HG03025 (cell line): ENCODE measurements at regions not wholly inside any gene's neighbourhood (a gene's known extent, or its start where the extent isn't known, plus 50 kb on each side); places are given as distances from the start of the nearest gene placed in this dataset.
"Not testable (repeated sequence)": the region's sequence is repeated elsewhere in the genome, so short reads cannot be mapped to it uniquely, and the experiment has no call there.

ENCODE experiments used
- ATAC-seq: cut with Tn5 transposase; IDR thresholded peaks from one replicate; pipeline ENCODE4 v1.9.1; 2021; ENCODE audit warnings: mild to moderate bottlenecking, moderate library complexity; ENCODE audit not compliant: unreplicated experiment, low FRiP score

DNA sequence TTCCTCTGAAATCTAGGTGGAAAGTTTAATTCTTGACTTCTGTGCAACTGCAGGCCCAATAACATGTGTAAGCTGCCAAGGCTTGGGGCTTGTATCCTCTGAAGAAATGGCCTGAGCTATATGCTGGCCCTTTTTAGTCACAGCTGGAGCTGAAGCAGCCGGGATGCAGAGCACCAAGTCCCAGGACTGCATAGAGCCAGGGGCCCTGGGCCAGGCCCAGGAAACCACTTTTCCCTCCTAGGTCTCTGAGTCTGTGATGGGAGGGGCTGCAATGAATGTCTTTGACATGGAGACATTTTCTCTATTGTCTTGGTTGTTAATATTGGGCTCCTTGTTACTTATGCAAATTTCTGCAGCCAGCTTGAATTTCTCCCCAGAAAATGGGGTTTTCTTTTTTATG is 588.5 kb downstream of the CENPC start:
- no peak for ATAC-seq

DNA sequence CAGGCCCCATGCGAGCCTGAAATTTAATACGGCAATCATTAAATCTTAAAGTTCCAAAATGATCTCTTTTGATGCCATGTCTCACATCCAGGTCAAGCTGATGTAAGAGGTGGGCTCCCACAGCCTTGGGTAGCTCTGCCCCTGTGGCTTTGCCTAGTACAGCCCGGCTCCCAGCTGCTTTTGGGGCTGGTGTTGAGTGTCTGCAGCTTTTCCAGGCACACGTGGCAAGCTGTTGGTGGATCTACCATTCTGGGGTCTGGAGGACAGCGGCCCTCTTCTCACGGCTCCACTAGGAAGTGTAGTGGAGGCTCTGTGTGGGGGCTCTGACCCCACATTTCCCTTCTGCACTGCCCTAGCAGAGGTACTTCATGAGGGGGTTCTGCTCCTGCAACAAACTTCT is 588.9 kb downstream of the CENPC start:
- no peak for ATAC-seq

DNA sequence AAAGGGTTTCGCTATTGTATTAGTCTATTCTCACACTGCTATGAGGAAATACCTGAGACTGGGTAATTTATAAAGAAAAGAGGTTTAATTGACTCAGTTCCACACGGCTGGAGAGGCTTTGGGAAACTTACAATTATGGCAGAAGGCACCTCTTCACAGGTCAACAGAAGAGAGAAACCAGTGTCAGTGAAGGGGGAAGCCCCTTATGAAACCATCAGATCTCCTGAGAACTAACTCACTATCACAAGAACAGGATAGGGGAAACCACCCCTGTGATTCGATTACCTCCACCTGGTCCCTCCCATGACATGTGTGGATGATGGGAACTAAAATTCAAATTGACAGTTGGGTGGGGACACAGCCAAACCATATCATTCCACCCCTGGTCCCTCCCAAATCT is 589.5 kb downstream of the CENPC start:
- no peak for ATAC-seq

DNA sequence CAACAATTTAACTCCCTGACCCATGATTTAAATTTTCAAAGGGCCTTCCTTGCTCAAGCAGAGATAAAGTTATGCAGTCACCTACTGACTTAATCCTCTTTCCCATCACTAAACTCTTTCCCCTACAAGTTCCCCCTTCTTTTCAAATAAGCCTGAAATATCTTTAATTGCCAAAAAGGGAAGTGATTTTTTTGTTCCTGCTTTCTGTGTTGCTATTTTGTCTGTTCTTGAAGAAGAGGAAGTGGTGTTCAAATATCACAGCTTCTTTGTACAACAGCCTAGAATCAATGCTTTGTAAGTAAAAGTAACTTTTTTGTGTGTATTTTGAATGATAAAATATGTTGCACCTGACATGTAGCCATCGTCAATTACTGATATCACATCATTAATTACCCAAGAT is 595.9 kb downstream of the CENPC start:
- no peak for ATAC-seq

DNA sequence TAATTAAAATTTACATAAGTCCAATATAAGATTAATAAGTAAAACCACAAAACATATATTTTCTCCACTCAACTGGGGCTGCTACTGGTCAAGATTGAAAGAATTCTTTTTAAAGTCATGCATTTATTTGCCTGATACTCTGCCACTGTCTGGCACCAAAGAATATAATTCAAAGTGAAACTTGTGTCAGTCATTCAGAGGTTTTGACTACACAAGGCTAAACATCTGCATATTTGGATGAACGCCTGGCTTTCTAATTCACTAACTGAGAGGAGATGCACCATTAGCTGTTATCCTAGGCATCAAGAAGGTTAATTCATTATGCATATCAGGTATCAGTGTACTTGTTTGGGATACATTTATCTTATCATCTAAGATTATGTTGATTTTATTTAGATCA is 598.5 kb downstream of the CENPC start:
- no peak for ATAC-seq

DNA sequence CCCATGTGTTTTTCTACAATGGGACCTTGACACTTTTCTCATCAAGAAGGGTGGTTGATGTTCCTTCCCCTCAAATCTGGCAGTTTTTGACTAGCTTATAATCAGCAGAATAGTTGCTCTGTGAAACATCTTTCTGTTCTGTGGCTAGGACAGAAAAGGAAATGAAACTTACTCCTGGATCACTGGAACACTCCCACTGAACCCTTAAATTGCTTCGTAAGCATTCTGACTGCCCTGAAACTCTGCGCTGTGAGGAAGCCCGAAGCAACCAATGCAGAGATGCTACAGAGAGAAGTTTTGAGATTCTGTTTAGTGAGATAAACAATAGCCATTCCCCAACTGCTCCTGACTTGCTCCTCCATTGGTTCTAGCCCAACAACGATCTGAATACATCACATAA is 602.2 kb downstream of the CENPC start:
- ATAC-seq = no peak

DNA sequence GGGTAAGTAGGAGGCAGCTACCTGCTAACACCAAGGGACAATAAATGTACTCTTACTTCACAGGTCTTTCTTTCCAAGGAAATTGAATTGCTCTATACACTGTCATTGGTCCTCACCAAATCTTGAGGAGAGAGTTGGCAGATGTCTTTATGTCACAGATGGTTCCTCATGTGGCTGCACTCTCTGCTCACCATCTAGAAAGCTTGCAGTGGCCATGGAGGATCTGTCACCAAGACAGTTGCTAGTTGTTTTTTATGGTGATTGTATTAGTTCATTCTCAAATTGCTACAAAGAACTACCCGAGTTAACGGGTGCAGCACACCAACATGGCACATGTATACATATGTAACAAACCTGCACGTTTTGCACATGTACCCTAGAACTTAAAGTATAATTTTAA is 613.3 kb downstream of the CENPC start:
- not testable (repeated sequence) for ATAC-seq

DNA sequence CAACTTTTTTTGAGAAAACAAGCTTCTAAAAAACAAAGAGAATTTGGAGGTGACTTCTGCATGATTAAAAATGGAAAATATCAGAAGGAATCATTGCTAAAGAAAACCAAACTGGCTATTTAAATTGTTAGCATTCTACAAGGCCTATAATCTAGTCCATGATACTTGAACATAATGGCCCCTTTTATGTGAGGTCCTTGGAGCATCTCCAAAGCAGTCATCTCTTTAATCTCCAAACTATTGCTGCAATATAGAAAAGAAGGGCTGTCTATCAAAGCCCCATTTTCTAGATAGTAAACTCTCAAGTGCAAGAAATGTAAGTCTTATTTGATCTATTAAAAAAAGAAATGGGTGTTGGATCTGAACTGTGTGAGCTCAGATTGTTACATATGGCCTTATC is 615.1 kb downstream of the CENPC start:
- ATAC-seq = no peak

DNA sequence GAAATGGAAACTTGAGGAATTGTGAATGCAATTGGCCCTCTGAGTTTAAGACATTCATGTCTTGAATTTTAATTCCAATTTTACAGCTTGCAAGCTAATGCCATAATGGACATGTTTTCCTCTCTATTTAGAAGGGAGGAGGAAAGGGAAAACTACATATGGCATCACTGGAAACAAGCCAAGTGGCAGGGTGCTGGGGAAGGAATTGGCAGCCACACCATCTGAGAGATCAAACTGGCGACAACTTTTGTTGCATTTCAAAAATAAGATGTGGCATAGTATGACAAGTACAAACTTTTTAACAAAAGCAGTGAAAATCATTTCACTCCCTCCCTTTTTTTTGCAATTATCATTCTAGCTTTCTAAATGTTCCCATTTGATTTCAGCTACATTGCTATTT is 615.6 kb downstream of the CENPC start:
- no peak for ATAC-seq

DNA sequence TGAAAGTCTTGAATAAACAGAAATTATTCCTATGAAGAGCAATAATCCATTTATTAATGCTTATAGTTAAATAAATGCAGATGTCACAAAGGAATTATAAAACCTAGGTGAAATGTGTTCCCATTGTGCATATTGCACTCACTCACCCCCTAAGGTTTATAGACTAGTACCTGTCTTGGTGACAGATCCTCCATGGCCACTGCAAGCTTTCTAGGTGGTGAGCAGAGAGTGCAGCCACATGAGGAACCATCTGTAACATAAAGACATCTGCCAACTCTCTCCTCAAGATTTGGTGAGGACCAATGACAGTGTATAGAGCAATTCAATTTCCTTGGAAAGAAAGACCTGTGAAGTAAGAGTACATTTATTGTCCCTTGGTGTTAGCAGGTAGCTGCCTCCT is 616.4 kb downstream of the CENPC start:
- ATAC-seq = not testable (repeated sequence)

DNA sequence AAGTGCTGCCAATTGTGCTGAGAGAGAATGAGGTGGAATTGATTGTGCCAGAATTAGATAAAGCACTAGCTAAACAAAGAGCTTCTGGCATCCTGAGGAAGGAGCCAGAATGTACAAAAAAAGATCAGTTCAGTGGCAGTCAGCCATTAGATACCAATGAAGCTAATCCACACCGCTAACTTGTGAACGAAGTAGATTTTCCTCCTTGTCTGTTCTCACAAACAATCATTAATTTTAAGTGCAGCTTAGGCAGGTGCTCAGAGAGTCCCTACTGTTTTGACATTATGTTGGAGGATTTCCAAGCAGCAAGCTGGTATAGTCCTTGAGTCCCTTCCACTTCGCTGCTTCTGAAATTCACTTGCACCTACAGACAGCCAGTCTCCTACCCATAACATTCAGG is 617.4 kb downstream of the CENPC start:
- ATAC-seq = no peak

DNA sequence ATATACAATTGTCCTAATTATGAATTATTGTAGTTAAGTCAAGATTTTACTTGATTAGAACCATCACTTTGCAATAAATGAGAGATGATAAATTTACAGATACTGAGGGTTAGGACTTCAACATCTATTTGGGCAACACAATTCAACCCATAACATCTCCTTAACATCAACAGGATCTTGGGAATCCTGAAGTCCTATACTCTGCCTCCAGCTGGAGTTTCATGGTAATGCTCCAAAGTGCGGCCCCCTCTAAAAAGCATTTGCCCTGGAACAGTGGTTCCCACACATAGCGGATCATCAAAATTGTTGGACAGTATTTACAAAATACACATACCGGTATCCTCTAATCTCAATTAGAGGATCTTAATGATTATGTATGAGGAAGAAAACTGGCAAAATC is 618.6 kb downstream of the CENPC start:
- ATAC-seq = no peak

DNA sequence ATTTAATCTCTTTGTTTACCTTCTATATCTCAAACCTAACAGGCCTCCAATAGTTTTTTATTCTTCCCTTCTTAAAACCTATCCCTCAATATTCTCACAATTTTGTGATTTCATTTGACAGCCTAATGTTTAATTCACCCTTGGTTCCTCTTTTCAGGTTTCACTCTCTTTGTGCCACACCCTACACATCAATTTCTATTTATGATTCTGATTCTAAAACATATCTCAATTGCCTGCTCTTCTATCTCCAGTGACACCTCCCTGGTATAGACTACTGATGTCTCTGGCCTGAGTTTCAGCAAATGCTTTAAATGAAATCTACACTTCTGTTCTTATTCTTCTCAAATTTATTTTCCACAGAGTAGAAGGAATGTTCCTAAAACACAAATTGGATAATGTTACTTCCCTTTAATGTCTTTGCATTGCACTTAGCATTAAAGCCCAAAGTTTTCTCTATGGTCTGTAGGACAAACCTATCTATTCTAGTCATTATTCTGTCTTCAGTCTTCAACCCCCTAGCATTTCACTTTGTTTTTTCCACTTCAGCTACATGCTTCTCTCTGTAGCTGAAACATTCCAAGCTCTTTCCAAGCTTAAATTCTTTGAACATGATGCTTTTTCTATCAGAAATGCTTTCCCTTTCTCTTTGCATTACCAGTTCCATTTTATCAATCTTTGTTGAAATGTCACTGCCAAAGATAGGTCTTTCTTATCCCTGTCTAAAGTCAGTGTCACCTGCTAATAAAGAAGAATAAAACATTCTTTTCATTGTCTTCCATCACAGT is 622.0 kb downstream of the CENPC start:
- ATAC-seq = no peak

DNA sequence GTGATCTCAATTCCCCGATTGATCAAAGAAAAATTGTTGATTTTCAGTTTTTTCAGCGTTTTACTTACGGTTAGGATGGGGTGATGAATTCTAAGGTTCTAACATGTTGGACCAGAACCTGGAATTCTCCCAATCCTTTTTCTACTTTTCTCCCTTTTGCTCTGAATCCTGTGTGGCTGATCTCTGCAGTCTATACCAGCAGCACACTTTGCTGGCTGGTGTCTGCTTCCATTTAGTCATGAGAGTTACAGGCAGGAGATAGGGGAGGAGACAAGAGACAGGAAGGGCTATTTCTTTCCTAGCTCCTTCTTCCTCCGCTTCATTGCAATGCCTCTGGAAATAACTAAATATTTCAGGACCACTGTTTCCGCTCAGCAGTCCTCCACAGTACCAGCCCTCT is 623.9 kb downstream of the CENPC start:
- no peak for ATAC-seq

DNA sequence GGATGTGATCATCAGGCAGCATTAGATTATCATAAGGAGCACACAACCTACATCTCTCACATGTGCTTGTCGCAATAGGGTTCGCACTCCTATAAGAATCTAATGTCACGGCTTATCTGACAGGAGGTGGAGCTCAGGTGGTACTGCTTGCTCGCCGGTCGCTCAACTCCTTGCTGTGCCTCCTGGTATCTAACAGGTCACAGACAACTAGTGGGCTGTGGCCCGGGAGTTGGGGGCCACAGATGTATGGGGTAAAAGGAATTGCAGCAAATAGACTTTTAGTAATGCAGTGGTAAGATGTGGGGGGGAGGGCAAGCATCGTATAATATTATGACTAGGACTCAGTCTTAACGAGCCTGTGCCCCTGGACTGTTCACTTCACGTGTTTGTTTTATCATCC is 624.8 kb downstream of the CENPC start:
- no peak for ATAC-seq

DNA sequence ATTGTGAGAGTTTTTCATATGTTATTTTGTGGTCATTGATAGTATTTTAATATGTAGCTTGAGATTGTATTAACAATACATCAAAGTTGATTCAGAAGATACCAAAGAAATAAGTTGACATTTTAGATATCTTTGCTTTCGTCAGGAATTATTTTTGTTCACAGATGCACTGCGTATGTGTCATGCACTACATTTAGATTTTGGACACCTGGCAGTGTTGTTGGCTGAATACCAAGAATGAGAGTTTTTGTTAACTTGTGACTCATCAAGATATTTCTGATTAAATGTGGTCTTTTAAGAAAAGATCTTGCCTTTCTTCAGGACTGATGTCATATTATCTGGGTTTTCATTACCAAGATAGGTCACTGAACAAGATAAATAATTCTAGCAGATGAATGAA is 633.4 kb downstream of the CENPC start:
- no peak for ATAC-seq

DNA sequence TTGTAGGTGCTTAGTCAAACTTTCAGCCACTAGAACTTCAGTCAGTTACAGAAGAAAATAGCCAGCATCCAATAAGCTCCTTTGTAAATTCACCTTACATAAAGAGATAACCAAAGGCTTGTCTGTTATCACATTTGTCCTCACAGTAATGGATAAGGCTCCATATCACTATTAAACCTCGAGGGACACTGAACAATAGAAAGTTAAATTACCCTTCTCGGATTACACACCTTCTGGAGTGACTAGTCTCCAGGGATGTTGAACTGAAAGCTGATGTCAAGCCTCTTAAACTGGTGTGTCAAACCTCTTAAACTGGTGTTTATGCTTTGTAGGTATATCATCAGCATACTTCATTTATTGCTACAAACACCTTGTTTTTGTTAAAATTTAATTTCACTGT is 639.0 kb downstream of the CENPC start:
- ATAC-seq = no peak

DNA sequence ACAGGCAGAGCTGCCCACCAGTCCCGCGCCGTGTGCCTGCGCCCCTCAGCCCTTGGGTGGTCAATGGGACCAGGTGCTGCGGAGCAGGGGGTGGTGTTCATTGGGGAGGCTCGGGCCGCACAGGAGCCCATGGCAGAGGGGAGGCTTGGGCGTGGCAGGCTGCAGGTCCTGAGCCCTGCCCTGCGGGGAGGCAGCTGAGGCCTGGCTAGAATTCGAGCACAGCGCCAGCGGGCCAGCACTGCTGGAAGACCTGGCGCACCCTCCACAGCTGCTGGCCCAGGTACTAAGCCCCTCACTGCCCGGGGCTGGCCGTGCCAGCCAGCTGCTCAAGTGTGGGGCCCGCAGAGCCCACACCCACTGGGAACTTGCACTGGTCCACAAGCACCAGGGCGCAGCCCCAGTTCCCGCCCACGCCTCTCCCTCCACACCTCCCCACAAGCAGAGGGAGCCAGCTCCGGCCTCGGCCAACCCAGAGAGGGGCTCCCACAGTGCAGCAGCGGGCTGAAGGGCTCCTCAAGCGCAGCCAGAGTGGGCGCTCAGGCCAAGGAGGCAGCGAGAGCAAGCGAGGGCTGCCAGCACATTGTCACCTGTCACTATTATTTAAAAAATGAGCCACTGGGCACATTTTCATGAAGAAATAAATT is 645.8 kb downstream of the CENPC start:
- no peak for ATAC-seq

DNA sequence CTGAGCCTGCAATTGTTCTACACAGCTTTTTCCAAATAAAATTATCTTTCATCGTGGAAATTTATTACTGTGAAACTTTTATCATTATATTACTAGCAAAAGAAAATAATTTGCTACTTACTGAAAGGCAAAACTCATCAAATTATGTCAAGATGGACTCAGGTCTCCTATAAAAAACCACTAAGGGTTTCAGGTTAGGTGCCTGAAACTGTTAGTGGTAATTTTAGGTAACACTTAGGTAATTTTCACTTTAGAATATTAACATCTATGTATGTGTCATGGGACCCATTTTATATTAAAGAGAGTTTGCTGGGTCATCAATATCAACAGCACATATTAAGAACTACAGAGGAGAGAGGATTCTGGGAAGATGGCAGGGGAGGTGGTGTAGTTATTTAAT is 651.5 kb downstream of the CENPC start:
- no peak for ATAC-seq

DNA sequence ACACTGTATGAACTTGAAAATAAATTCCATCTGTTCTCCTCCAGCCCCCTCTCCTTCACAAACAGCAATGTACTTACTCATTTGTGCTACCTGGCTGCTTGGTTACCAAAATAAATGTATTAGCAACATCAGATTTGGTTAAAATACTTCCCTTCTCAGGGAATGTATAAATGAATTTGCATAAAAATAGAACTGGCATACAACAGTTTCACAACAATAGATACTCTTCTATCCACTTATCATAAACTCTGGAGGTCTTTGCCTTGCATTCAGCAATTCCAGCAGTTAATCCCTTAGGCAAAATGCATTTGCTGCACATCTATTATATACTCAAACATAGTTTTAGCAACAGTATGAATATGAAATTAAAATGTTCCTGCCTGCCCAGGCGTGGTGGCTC is 658.2 kb downstream of the CENPC start:
- no peak for ATAC-seq

DNA sequence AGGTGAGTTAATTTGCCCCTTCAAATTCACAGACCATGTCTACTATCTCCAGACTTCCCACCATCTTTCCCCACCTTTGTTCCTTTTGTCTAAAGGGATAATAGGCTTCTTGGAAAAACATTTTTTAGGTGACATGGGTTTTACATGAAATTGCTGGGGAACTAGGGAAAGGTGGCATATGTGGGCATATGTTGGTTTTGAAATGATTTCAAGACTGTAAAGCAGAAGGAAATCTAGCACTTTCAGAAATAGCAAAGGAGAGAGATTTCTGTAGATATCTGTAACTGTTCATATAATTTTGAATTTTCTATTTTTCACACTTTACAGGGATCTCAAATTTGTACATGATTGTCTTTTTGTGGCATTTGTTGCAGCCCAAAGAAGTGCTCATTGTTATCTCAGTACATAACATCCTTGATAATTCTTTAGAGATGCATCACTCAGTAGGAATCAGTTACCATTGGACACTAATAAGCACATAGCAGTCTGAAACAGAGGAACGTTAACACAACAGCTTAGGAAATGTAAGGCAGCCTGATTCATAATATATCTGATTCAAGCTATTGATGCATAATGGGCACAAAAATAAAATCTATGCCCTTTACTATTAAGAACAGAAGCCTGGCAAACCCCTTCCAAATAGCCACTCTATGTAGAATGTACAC is 659.7 kb downstream of the CENPC start:
- ATAC-seq = no peak

DNA sequence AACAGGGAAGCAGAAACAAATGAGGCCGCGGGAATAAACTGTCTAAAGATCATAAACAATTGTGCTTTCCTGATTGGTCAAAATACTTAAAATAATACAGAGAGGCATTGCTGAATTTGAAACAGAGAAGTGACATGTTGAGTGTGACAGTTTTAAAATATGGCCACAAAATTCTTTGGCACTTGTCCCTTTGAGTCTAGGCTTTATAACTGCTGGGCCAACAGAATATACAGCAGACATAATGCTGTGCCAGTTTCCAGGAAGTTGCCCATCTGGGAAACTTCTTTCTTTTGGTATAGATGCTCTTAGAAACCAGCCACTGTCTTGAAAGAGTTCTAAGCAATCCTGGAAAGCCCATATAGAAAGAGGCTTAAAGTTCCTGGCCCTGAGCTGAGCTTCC is 668.4 kb downstream of the CENPC start:
- ATAC-seq = no peak
